Upper lobe of left lung (tissue), 4 donors: ENCODE measurements at regions not wholly inside any gene's neighbourhood (a gene's known extent, or its start where the extent isn't known, plus 50 kb on each side); places are given as distances from the start of the nearest gene placed in this dataset.
A peak's percentile ranks its signal among the peaks of the same experiment; 100 is the strongest.

Experiments
- POLR2AphosphoS5 ChIP-seq, 2 donors: sonication (generic); formaldehyde crosslinking; IDR thresholded peaks; one replicate each; pipeline ENCODE4 v1.5.1; 2017; ENCODE audit warnings: antibody characterized with exemption in 2 of 2
- TF ChIP-seq, protein P1 (sequence below), 6 experiments: fragments of 450-650 bp in 4 of 6; fragments of 200-600 bp in 2 of 6; sonication (generic) in 2 of 6; IDR thresholded peaks; one replicate each; pipeline ENCODE4 v1.5.1; 2016 to 2019; ENCODE audit warnings: antibody characterized with exemption in 6 of 6

DNA sequence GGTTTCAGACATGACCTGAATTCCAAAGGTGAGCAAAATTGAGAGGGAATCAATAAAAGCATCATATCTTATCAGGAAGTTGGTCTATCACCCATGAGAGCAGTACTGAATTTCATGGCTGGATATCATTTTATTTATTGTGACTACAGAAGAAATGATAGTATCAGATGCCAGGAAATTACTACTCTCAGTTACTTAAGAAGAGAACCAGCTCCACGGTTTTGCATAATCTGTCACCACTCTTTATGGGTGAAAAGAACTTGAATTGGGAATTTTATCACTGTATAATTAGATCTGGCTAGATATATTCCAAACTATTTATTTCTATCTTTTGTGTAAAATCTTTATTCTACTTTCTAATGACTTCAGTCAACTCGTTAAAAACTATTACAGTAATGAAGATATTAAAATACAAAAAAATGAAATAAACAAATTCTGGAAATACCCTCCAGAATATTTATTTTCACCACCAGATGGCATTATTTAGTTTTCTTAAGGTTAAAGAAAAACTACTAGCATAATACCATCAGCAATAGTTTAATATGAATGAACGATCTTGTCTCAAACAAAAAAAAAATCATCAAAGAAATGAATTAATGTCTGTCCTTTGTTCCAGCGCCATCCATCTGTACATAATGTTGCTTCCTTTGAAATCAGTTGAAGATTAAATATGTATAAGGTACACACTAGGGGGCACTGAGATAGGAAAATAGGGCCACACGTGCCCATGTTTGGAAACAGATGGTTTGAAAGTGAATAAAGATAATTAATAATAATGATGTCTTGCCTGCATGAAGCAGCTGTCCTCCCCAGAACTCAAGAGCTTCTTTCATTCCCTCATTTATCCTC is 84.7 kb upstream of the SLCO6A1 start:
- TF ChIP-seq, protein P1, sequence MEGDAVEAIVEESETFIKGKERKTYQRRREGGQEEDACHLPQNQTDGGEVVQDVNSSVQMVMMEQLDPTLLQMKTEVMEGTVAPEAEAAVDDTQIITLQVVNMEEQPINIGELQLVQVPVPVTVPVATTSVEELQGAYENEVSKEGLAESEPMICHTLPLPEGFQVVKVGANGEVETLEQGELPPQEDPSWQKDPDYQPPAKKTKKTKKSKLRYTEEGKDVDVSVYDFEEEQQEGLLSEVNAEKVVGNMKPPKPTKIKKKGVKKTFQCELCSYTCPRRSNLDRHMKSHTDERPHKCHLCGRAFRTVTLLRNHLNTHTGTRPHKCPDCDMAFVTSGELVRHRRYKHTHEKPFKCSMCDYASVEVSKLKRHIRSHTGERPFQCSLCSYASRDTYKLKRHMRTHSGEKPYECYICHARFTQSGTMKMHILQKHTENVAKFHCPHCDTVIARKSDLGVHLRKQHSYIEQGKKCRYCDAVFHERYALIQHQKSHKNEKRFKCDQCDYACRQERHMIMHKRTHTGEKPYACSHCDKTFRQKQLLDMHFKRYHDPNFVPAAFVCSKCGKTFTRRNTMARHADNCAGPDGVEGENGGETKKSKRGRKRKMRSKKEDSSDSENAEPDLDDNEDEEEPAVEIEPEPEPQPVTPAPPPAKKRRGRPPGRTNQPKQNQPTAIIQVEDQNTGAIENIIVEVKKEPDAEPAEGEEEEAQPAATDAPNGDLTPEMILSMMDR (IDR thresholded peaks at IDR 0.05), result peak in 3 of 6 experiments; percentile 15 to 33 (median 18)
- TF ChIP-seq POLR2AphosphoS5 (IDR thresholded peaks at IDR 0.05), result no peak
